GM13977 (cell line): ENCODE measurements at regions not wholly inside any gene's neighbourhood (a gene's known extent, or its start where the extent isn't known, plus 50 kb on each side); places are given as distances from the start of the nearest gene placed in this dataset.

Experiments
- DNase-seq: peaks from one replicate; pipeline ENCODE4 v3.0.0; 2012; ENCODE audit warnings: low spot score
- in situ Hi-C: fragments of 300-500 bp; cut with MboI; formaldehyde crosslinking; loops from one replicate; pipeline ENCODE4 v1.12.0; 2022; ENCODE audit warnings: low sequenced_read_pairs, low pct_unique_long_range_greater_than_20kb, mixed read lengths, inconsistent platforms; ENCODE audit not compliant: unreplicated experiment
- TF ChIP-seq, protein P1 (sequence below): IDR thresholded peaks from 2 replicates; pipeline ENCODE4 v1.5.1; 2012; ENCODE audit warnings: mild to moderate bottlenecking, control low read depth; ENCODE audit not compliant: insufficient read depth; ENCODE audit errors: extremely low read depth, missing control alignments

DNA sequence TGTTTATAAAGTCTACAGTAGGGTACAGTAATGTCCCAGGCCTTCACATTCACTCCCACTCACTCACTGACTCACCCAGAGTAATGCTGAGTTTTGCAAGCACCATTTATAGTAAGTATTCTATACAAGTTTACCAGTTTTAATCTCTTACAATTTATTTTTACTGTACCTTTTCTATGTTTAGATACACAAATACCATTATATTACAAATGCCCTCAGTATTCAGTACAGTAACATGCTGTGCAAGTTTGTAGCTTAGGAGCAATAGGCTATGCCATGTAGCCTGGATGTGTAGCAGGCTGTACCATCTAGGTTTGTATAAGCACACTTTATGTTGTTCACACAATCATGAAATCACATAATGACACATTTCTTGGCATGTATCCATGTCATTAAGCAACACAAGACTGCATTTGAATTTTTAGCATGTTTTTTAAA, 673.6 kb downstream of the CD109 start:
- in situ Hi-C loops: no loop called here
- TF ChIP-seq, protein P1, sequence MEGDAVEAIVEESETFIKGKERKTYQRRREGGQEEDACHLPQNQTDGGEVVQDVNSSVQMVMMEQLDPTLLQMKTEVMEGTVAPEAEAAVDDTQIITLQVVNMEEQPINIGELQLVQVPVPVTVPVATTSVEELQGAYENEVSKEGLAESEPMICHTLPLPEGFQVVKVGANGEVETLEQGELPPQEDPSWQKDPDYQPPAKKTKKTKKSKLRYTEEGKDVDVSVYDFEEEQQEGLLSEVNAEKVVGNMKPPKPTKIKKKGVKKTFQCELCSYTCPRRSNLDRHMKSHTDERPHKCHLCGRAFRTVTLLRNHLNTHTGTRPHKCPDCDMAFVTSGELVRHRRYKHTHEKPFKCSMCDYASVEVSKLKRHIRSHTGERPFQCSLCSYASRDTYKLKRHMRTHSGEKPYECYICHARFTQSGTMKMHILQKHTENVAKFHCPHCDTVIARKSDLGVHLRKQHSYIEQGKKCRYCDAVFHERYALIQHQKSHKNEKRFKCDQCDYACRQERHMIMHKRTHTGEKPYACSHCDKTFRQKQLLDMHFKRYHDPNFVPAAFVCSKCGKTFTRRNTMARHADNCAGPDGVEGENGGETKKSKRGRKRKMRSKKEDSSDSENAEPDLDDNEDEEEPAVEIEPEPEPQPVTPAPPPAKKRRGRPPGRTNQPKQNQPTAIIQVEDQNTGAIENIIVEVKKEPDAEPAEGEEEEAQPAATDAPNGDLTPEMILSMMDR: no peak
- no peak for DNase-seq

- in situ Hi-C loops: no loop called here
- DNase-seq: no peak
Measured at GRCh38 chr6:74368746-74369145, 672.7 kb downstream of the CD109 start.

GRCh38 chr6:74366634-74367033, 670.6 kb downstream of the CD109 start:
- in situ Hi-C loops: no loop called here
- TF ChIP-seq, protein P1: no peak
- no peak for DNase-seq

More at GRCh38 chr6:74368746-74369145, 672.7 kb downstream of the CD109 start:
- TF ChIP-seq, protein P1: no peak

- in situ Hi-C loops: no loop called here
Measured at GRCh38 chr6:74362391-74362790, 666.4 kb downstream of the CD109 start.

DNA sequence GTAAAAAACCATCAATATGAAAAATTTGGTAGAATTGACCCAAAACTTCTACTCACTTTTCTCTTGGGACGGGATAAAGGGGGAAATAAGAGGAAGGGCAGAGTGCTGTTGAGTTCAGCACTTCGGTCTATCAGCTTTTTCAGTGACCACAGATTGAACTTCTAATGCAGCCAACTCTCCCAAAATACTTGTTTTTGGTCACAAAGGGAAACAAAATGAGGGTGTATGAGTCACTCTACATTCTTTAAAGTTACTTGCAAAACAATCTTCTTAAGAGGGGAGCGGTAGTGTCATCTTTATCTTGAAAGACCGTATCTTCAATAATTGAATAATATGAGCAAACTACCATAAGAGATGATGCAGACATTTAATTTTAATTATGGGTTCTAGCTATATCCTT, 661.3 kb downstream of the CD109 start:
- no peak for DNase-seq
- TF ChIP-seq, protein P1: no peak
- in situ Hi-C loops: no loop called here

More at GRCh38 chr6:74362391-74362790, 666.4 kb downstream of the CD109 start:
- TF ChIP-seq, protein P1: no peak
- DNase-seq: no peak

DNA sequence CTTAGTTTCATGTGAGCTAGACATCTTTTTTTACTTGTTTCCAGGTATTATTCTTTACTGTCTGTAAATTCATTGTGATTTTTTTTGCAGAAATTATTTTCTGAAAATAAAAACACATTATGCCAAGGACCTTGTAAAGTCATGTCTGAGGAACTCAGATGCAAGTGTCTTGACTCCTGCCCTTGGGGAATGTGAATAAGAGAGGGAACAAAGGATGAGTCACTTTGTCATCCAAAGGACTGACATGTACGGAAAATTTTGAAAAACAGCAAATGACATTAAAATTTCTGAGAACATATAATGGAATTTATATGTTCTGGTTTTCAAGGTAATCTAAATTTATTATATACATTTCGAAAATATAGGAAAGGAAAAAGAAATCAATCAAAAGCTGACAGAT, 660.4 kb downstream of the CD109 start:
- TF ChIP-seq, protein P1: no peak
- DNase-seq: no peak
- in situ Hi-C loops: no loop called here
